CD14-positive monocyte (primary cell): ENCODE measurements at regions not wholly inside any gene's neighbourhood (a gene's known extent, or its start where the extent isn't known, plus 50 kb on each side); places are given as distances from the start of the nearest gene placed in this dataset.

Source experiments
- DNase-seq, 3 donors: peaks; one replicate each; pipeline ENCODE4 v3.0.0-alpha.2; 2011 to 2022
- H2AFZ ChIP-seq: 2 replicates; pipeline ENCODE4 v1.6.0; 2012; ENCODE audit warnings: mild to moderate bottlenecking, low read depth, low read length, inconsistent platforms; ENCODE audit not compliant: insufficient read depth, poor library complexity, severe bottlenecking
- H3K27ac ChIP-seq, 2 donors: 1 replicate in 1 of 2; 2 replicates in 1 of 2; pipeline ENCODE4 v1.5.1; 2012 to 2013; ENCODE audit warnings: low read length in 2 of 2, control low read depth in 1 of 2, inconsistent platforms in 1 of 2, low read depth in 1 of 2, mild to moderate bottlenecking in 1 of 2
- H3K27me3 ChIP-seq, 2 donors: one replicate each; pipeline versions ENCODE4 v1.6.0 to v1.6.1; 2011 to 2013; ENCODE audit warnings: low read length in 2 of 2; ENCODE audit not compliant: control insufficient read depth in 2 of 2, insufficient read depth in 2 of 2
- H3K36me3 ChIP-seq, 2 donors: replicated peaks in 1 of 2; 1 replicate in 1 of 2; 2 replicates in 1 of 2; pipeline versions ENCODE4 v1.5.1 to v1.6.1; 2012 to 2013; ENCODE audit warnings: low read length in 2 of 2, control low read depth in 1 of 2, inconsistent platforms in 1 of 2, mild to moderate bottlenecking in 1 of 2; ENCODE audit not compliant: insufficient read depth in 2 of 2, control insufficient read depth in 1 of 2
- H3K4me1 ChIP-seq, 2 donors: 1 replicate in 1 of 2; 2 replicates in 1 of 2; pipeline versions ENCODE4 v1.5.1 to v1.6.1; 2012 to 2013; ENCODE audit warnings: low read length in 2 of 2, control low read depth in 1 of 2, inconsistent platforms in 1 of 2, mild to moderate bottlenecking in 1 of 2, moderate library complexity in 1 of 2; ENCODE audit not compliant: insufficient read depth in 2 of 2, control insufficient read depth in 1 of 2
- H3K4me2 ChIP-seq: replicated peaks from 2 replicates; pipeline ENCODE3; 2012; ENCODE audit warnings: low read length, moderate library complexity, mild to moderate bottlenecking; ENCODE audit not compliant: poor library complexity, severe bottlenecking; ENCODE audit errors: extremely low read depth
- H3K4me3 ChIP-seq, 3 experiments: fragments of 200-600 bp in 1 of 3; sonication (generic) in 1 of 3; replicated peaks in 1 of 3; 1 replicate in 2 of 3; 2 replicates in 1 of 3; pipeline ENCODE4 v1.5.1; 2011 to 2013; ENCODE audit warnings: low read length in 3 of 3, mild to moderate bottlenecking in 3 of 3, control low read depth in 2 of 3, low read depth in 2 of 3, inconsistent platforms in 1 of 3, moderate library complexity in 1 of 3
- H3K79me2 ChIP-seq: 2 replicates; pipeline ENCODE4 v1.6.0; 2012; ENCODE audit warnings: mild to moderate bottlenecking, control low read depth, inconsistent platforms, low read length, moderate library complexity; ENCODE audit not compliant: insufficient read depth
- H3K9ac ChIP-seq: 2 replicates; pipeline ENCODE4 v1.6.0; 2017; ENCODE audit warnings: low read length, mild to moderate bottlenecking; ENCODE audit not compliant: insufficient read depth, poor library complexity, severe bottlenecking
- H3K9me3 ChIP-seq, 2 donors: replicated peaks in 1 of 2; 1 replicate in 1 of 2; 2 replicates in 1 of 2; pipeline versions ENCODE4 v1.5.1 to v1.6.1; 2012 to 2013; ENCODE audit warnings: low read length in 2 of 2, control low read depth in 1 of 2; ENCODE audit not compliant: control insufficient read depth in 1 of 2, insufficient read depth in 1 of 2
- H4K20me1 ChIP-seq: 2 replicates; pipeline ENCODE4 v1.6.0; 2012; ENCODE audit warnings: mild to moderate bottlenecking, low read length, control low read depth, moderate library complexity; ENCODE audit not compliant: insufficient read depth
- H3K27ac Mint-ChIP-seq, 7 donors: one replicate each; pipeline ENCODE4 v1.8.0; 2020; ENCODE audit warnings: mild to moderate bottlenecking in 7 of 7, mixed read lengths in 7 of 7, moderate library complexity in 6 of 7, inconsistent platforms in 2 of 7
- H3K27me3 Mint-ChIP-seq, 3 donors: one replicate each; pipeline ENCODE4 v1.8.0; 2021 to 2022; ENCODE audit warnings: low read depth in 3 of 3, mild to moderate bottlenecking in 3 of 3, mixed read lengths in 3 of 3, moderate library complexity in 3 of 3, inconsistent platforms in 1 of 3
- H3K36me3 Mint-ChIP-seq, 2 donors: one replicate each; pipeline ENCODE4 v1.8.0; 2020; ENCODE audit warnings: mixed read lengths in 2 of 2, inconsistent platforms in 1 of 2, mild to moderate bottlenecking in 1 of 2
- H3K4me1 Mint-ChIP-seq: one replicate; pipeline ENCODE4 v1.8.0; 2020; ENCODE audit warnings: mild to moderate bottlenecking, mixed read lengths
- H3K4me3 Mint-ChIP-seq, 2 donors: one replicate each; pipeline ENCODE4 v1.8.0; 2020; ENCODE audit warnings: mild to moderate bottlenecking in 2 of 2, mixed read lengths in 2 of 2, moderate library complexity in 1 of 2
- H3K9me3 Mint-ChIP-seq, 7 donors: one replicate each; pipeline ENCODE4 v1.8.0; 2020 to 2022; ENCODE audit warnings: mixed read lengths in 7 of 7, mild to moderate bottlenecking in 6 of 7, moderate library complexity in 6 of 7, inconsistent platforms in 2 of 7
- WGBS: methylation state at CpG from one replicate; pipeline ENCODE4 v1.1.5; 2013; ENCODE audit warnings: missing lambda C conversion rate; ENCODE audit not compliant: insufficient coverage; 5-methylcytosine and 5-hydroxymethylcytosine counted together
- intact Hi-C, 2 donors: fragments of 100-400 bp; cut with micrococcal nuclease; formaldehyde crosslinking; loops; one replicate each; pipeline versions ENCODE4 v1.15.0 to v1.15.1; 2023
- TF ChIP-seq, protein P1 (sequence below): fragments of 200-600 bp; IDR thresholded peaks from one replicate; pipeline ENCODE4 v1.8.0; 2022; ENCODE audit warnings: antibody characterized with exemption, mild to moderate bottlenecking

GRCh38 chr16:63416712-63417111 is 1380.5 kb upstream of the CDH8 start:
- DNase-seq: no peak
- H3K9ac ChIP-seq: no peak overlapping the region
- peaks cover 0 to 3% (median 0%) of the 10 kb centered on the region in 7 donors for H3K9me3 Mint-ChIP-seq

GRCh38 chr16:63415014-63415413 is 1378.8 kb upstream of the CDH8 start:
- no peak overlapping the region for H3K27ac ChIP-seq
- WGBS: no CpG with 5 or more reads among the region's 2 CpGs
- H3K36me3 ChIP-seq: no peaks in the 10 kb centered on the region
- no peaks in the 10 kb centered on the region for H3K4me1 ChIP-seq
- no peak overlapping the region for H3K9ac ChIP-seq
- H3K4me1 Mint-ChIP-seq: no peaks in the 10 kb centered on the region
- no peak overlapping the region for H2AFZ ChIP-seq
- H3K9me3 ChIP-seq: no peaks in the 10 kb centered on the region
- no peak for DNase-seq
- H3K79me2 ChIP-seq: no peaks in the 10 kb centered on the region
- H3K27me3 ChIP-seq: no peaks in the 10 kb centered on the region
- peaks cover 0 to 3% (median 0%) of the 10 kb centered on the region in 7 donors for H3K9me3 Mint-ChIP-seq
- no peak overlapping the region for H3K4me3 Mint-ChIP-seq
- TF ChIP-seq, protein P1, sequence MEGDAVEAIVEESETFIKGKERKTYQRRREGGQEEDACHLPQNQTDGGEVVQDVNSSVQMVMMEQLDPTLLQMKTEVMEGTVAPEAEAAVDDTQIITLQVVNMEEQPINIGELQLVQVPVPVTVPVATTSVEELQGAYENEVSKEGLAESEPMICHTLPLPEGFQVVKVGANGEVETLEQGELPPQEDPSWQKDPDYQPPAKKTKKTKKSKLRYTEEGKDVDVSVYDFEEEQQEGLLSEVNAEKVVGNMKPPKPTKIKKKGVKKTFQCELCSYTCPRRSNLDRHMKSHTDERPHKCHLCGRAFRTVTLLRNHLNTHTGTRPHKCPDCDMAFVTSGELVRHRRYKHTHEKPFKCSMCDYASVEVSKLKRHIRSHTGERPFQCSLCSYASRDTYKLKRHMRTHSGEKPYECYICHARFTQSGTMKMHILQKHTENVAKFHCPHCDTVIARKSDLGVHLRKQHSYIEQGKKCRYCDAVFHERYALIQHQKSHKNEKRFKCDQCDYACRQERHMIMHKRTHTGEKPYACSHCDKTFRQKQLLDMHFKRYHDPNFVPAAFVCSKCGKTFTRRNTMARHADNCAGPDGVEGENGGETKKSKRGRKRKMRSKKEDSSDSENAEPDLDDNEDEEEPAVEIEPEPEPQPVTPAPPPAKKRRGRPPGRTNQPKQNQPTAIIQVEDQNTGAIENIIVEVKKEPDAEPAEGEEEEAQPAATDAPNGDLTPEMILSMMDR: no peak
- H3K4me2 ChIP-seq: no peak overlapping the region
- H3K27me3 Mint-ChIP-seq: peaks cover 0 to 2% (median 0%) of the 10 kb centered on the region in 3 donors
- no peaks in the 10 kb centered on the region for H3K36me3 Mint-ChIP-seq
- intact Hi-C loops: no loop called here
- peak overlapping the region in 1 of 7 donors; percentile 29 for H3K27ac Mint-ChIP-seq
- no peaks in the 10 kb centered on the region for H4K20me1 ChIP-seq
- no peak overlapping the region for H3K4me3 ChIP-seq

More at GRCh38 chr16:63416712-63417111, 1380.5 kb upstream of the CDH8 start:
- Mint-ChIP-seq H3K4me1 (no peaks in the 10 kb centered on the region), H3K27ac (no peak overlapping the region), H3K36me3 (no peaks in the 10 kb centered on the region), H3K27me3 (peaks cover 0 to 2% (median 0%) of the 10 kb centered on the region in 3 donors), H3K4me3 (no peak overlapping the region)
- Histone ChIP-seq H3K4me3 (no peak overlapping the region), H3K79me2 (no peaks in the 10 kb centered on the region), H3K4me2 (no peak overlapping the region), H2AFZ (no peak overlapping the region), H3K4me1 (no peaks in the 10 kb centered on the region), H3K36me3 (no peaks in the 10 kb centered on the region), H3K27me3 (no peaks in the 10 kb centered on the region), H3K27ac (no peak overlapping the region), H3K9me3 (no peaks in the 10 kb centered on the region), H4K20me1 (no peaks in the 10 kb centered on the region)
- no CpG with 5 or more reads among the region's 4 CpGs for WGBS
- TF ChIP-seq, protein P1: no peak
- intact Hi-C loops: no loop called here
